ENCODE measurements at regions not wholly inside any gene's neighbourhood (a gene's known extent, or its start where the extent isn't known, plus 50 kb on each side); places are given as distances from the start of the nearest gene placed in this dataset.
"Not testable (repeated sequence)": the region's sequence is repeated elsewhere in the genome, so short reads cannot be mapped to it uniquely, and the experiment has no call there.

- ATAC-seq: no peak
- Mint-ChIP-seq H3K4me3 (no peak overlapping the region), H3K4me1 (peaks cover 7% of the 10 kb centered on the region), H3K36me3 (no peaks in the 10 kb centered on the region), H3K27me3 (peaks cover 9% of the 10 kb centered on the region), H3K9me3 (ENCODE audit: low read depth) (no peaks in the 10 kb centered on the region), H3K27ac (no peak overlapping the region)
- CTCF ChIA-PET: no interaction called here
- no peak for DNase-seq
Observed at GRCh38 chr6:146917182-146917581, 287.0 kb upstream of the STXBP5 start.

- Mint-ChIP-seq H3K4me1 (peaks cover 6% of the 10 kb centered on the region), H3K36me3 (no peaks in the 10 kb centered on the region), H3K27me3 (peaks cover 8% of the 10 kb centered on the region), H3K4me3 (no peak overlapping the region), H3K27ac (no peak overlapping the region), H3K9me3 (ENCODE audit: low read depth) (no peaks in the 10 kb centered on the region)
- ATAC-seq: no peak
- no peak for DNase-seq
- CTCF ChIA-PET: no interaction called here
Observed at GRCh38 chr6:146917979-146918378, 286.2 kb upstream of the STXBP5 start.

- DNase-seq: no peak
- CTCF ChIA-PET: no interaction called here
- no peaks in the 10 kb centered on the region for H3K36me3 Mint-ChIP-seq
- no peaks in the 10 kb centered on the region for H3K9me3 Mint-ChIP-seq (ENCODE audit: low read depth)
- no peak overlapping the region for H3K27ac Mint-ChIP-seq
- ATAC-seq: no peak
- peaks cover 3% of the 10 kb centered on the region for H3K27me3 Mint-ChIP-seq
- no peak overlapping the region for H3K4me3 Mint-ChIP-seq
- H3K4me1 Mint-ChIP-seq: peaks cover 1% of the 10 kb centered on the region
Observed at GRCh38 chr6:146919017-146919416, 285.2 kb upstream of the STXBP5 start.

- CTCF ChIA-PET: interaction anchor here (1.1 to 1.7 kb wide), 2 partner anchors 22 to 460 kb away, joined by 3 to 4 read pairs; no protein-coding TSS in a partner anchor
- Mint-ChIP-seq H3K4me3 (no peak overlapping the region), H3K27ac (no peak overlapping the region), H3K27me3 (no peaks in the 10 kb centered on the region), H3K4me1 (no peaks in the 10 kb centered on the region), H3K36me3 (no peaks in the 10 kb centered on the region), H3K9me3 (ENCODE audit: low read depth) (no peaks in the 10 kb centered on the region)
- ATAC-seq: no peak
- DNase-seq: no peak
Observed at GRCh38 chr6:146923205-146923833, 280.9 kb upstream of the STXBP5 start.

GRCh38 chr6:146925846-146926245 lies 278.4 kb upstream of the STXBP5 start:
- no peaks in the 10 kb centered on the region for H3K9me3 Mint-ChIP-seq (ENCODE audit: low read depth)
- ATAC-seq: no peak
- no peak overlapping the region for H3K4me3 Mint-ChIP-seq
- H3K27me3 Mint-ChIP-seq: no peaks in the 10 kb centered on the region
- no peak overlapping the region for H3K27ac Mint-ChIP-seq
- DNase-seq: no peak
- no peaks in the 10 kb centered on the region for H3K4me1 Mint-ChIP-seq
- CTCF ChIA-PET: no interaction called here
- no peaks in the 10 kb centered on the region for H3K36me3 Mint-ChIP-seq

- no peaks in the 10 kb centered on the region for H3K9me3 Mint-ChIP-seq (ENCODE audit: low read depth)
- no peaks in the 10 kb centered on the region for H3K4me1 Mint-ChIP-seq
- CTCF ChIA-PET: no interaction called here
- H3K36me3 Mint-ChIP-seq: no peaks in the 10 kb centered on the region
- DNase-seq (no peak), ATAC-seq (no peak)
- H3K27ac Mint-ChIP-seq: no peak overlapping the region
- no peak overlapping the region for H3K4me3 Mint-ChIP-seq
- no peaks in the 10 kb centered on the region for H3K27me3 Mint-ChIP-seq
Observed at GRCh38 chr6:146928503-146928902, 275.7 kb upstream of the STXBP5 start.

GRCh38 chr6:146931214-146931613 lies 273.0 kb upstream of the STXBP5 start:
- DNase-seq: no peak
- Mint-ChIP-seq H3K9me3 (ENCODE audit: low read depth) (no peaks in the 10 kb centered on the region), H3K4me1 (no peaks in the 10 kb centered on the region), H3K4me3 (no peak overlapping the region), H3K36me3 (no peaks in the 10 kb centered on the region), H3K27me3 (no peaks in the 10 kb centered on the region), H3K27ac (no peak overlapping the region)
- no peak for ATAC-seq
- CTCF ChIA-PET: no interaction called here

- DNase-seq (no peak), ATAC-seq (no peak)
- H3K27ac Mint-ChIP-seq: no peak overlapping the region
- H3K4me3 Mint-ChIP-seq: no peak overlapping the region
- no peaks in the 10 kb centered on the region for H3K4me1 Mint-ChIP-seq
- no peaks in the 10 kb centered on the region for H3K27me3 Mint-ChIP-seq
- no peaks in the 10 kb centered on the region for H3K36me3 Mint-ChIP-seq
- CTCF ChIA-PET: no interaction called here
- no peaks in the 10 kb centered on the region for H3K9me3 Mint-ChIP-seq (ENCODE audit: low read depth)
Observed at GRCh38 chr6:146937316-146937715, 266.9 kb upstream of the STXBP5 start.

GRCh38 chr6:146938266-146938665 lies 266.0 kb upstream of the STXBP5 start:
- Mint-ChIP-seq H3K4me3 (no peak overlapping the region), H3K27ac (no peak overlapping the region), H3K4me1 (no peaks in the 10 kb centered on the region), H3K9me3 (ENCODE audit: low read depth) (no peaks in the 10 kb centered on the region), H3K27me3 (no peaks in the 10 kb centered on the region), H3K36me3 (no peaks in the 10 kb centered on the region)
- DNase-seq (no peak), ATAC-seq (no peak)
- CTCF ChIA-PET: no interaction called here

- H3K36me3 Mint-ChIP-seq; H3K4me1 Mint-ChIP-seq; H3K27me3 Mint-ChIP-seq; DNase-seq; H3K9me3 Mint-ChIP-seq (ENCODE audit: low read depth); ATAC-seq; H3K27ac Mint-ChIP-seq; H3K4me3 Mint-ChIP-seq; CTCF ChIA-PET: not testable (repeated sequence)
Observed at GRCh38 chr6:146939456-146939855, 264.8 kb upstream of the STXBP5 start.

GRCh38 chr6:146943664-146944063 lies 260.6 kb upstream of the STXBP5 start:
- Mint-ChIP-seq H3K27me3 (no peaks in the 10 kb centered on the region), H3K9me3 (ENCODE audit: low read depth) (peaks cover 5% of the 10 kb centered on the region), H3K4me1 (peaks cover 4% of the 10 kb centered on the region), H3K27ac (no peak overlapping the region), H3K4me3 (no peak overlapping the region), H3K36me3 (no peaks in the 10 kb centered on the region)
- no peak for ATAC-seq
- CTCF ChIA-PET: no interaction called here
- DNase-seq: no peak

GRCh38 chr6:146944077-146944476 lies 260.1 kb upstream of the STXBP5 start:
- H3K36me3 Mint-ChIP-seq: peaks cover under 1% of the 10 kb centered on the region
- DNase-seq (no peak), ATAC-seq (no peak)
- no peaks in the 10 kb centered on the region for H3K27me3 Mint-ChIP-seq
- peaks cover 5% of the 10 kb centered on the region for H3K9me3 Mint-ChIP-seq (ENCODE audit: low read depth)
- peaks cover 4% of the 10 kb centered on the region for H3K4me1 Mint-ChIP-seq
- CTCF ChIA-PET: no interaction called here
- H3K4me3 Mint-ChIP-seq: no peak overlapping the region
- no peak overlapping the region for H3K27ac Mint-ChIP-seq

GRCh38 chr6:146944809-146945208 lies 259.4 kb upstream of the STXBP5 start:
- ATAC-seq: no peak
- Mint-ChIP-seq H3K36me3 (peaks cover 1% of the 10 kb centered on the region), H3K27me3 (no peaks in the 10 kb centered on the region), H3K9me3 (ENCODE audit: low read depth) (peaks cover 5% of the 10 kb centered on the region), H3K4me1 (peaks cover 4% of the 10 kb centered on the region), H3K4me3 (no peak overlapping the region), H3K27ac (no peak overlapping the region)
- CTCF ChIA-PET: interaction anchor here (1.6 kb wide), 1 partner anchor 22 kb away, joined by 3 read pairs; no protein-coding TSS in a partner anchor
- DNase-seq: no peak

GRCh38 chr6:146946559-146946958 lies 257.7 kb upstream of the STXBP5 start:
- peaks cover 5% of the 10 kb centered on the region for H3K9me3 Mint-ChIP-seq (ENCODE audit: low read depth)
- H3K27ac Mint-ChIP-seq: no peak overlapping the region
- CTCF ChIA-PET: interaction anchor here (1.6 kb wide), 1 partner anchor 24 kb away, joined by 3 read pairs; no protein-coding TSS in a partner anchor
- no peaks in the 10 kb centered on the region for H3K27me3 Mint-ChIP-seq
- DNase-seq (no peak), ATAC-seq (no peak)
- peaks cover 13% of the 10 kb centered on the region for H3K4me1 Mint-ChIP-seq
- no peak overlapping the region for H3K4me3 Mint-ChIP-seq
- peaks cover 1% of the 10 kb centered on the region for H3K36me3 Mint-ChIP-seq
